Naive B cell (primary cell): ENCODE measurements at regions not wholly inside any gene's neighbourhood (a gene's known extent, or its start where the extent isn't known, plus 50 kb on each side); places are given as distances from the start of the nearest gene placed in this dataset.

Source experiments
- ATAC-seq, 2 donors: fragments of 150-1000 bp; cut with Tn5 transposase; 2 replicates each; pipeline ENCODE4 v1.10.0; 2021; ENCODE audit warnings: low read depth in 2 of 2, mild to moderate bottlenecking in 2 of 2, moderate library complexity in 2 of 2
- DNase-seq: peaks from one replicate; pipeline ENCODE4 v3.0.0; 2022
- H3K27ac Mint-ChIP-seq, 6 donors: one replicate each; pipeline ENCODE4 v1.8.0; 2020 to 2022; ENCODE audit warnings: mild to moderate bottlenecking in 6 of 6, mixed read lengths in 6 of 6, moderate library complexity in 5 of 6, inconsistent platforms in 2 of 6
- H3K27me3 Mint-ChIP-seq, 3 donors: one replicate each; pipeline ENCODE4 v1.8.0; 2021 to 2022; ENCODE audit warnings: mixed read lengths in 3 of 3, mild to moderate bottlenecking in 1 of 3
- H3K36me3 Mint-ChIP-seq, 2 donors: one replicate each; pipeline ENCODE4 v1.8.0; 2020 to 2022; ENCODE audit warnings: mixed read lengths in 2 of 2, inconsistent platforms in 1 of 2, mild to moderate bottlenecking in 1 of 2
- H3K4me1 Mint-ChIP-seq, 3 donors: one replicate each; pipeline ENCODE4 v1.8.0; 2020 to 2022; ENCODE audit warnings: mixed read lengths in 3 of 3, inconsistent platforms in 1 of 3, mild to moderate bottlenecking in 1 of 3, moderate library complexity in 1 of 3
- H3K4me3 Mint-ChIP-seq, 8 donors: one replicate each; pipeline ENCODE4 v1.8.0; 2020 to 2022; ENCODE audit warnings: mild to moderate bottlenecking in 8 of 8, mixed read lengths in 8 of 8, moderate library complexity in 8 of 8, inconsistent platforms in 2 of 8
- H3K9me3 Mint-ChIP-seq, 7 donors: one replicate each; pipeline ENCODE4 v1.8.0; 2020 to 2022; ENCODE audit warnings: mixed read lengths in 7 of 7, mild to moderate bottlenecking in 5 of 7, inconsistent platforms in 2 of 7, moderate library complexity in 1 of 7

DNA sequence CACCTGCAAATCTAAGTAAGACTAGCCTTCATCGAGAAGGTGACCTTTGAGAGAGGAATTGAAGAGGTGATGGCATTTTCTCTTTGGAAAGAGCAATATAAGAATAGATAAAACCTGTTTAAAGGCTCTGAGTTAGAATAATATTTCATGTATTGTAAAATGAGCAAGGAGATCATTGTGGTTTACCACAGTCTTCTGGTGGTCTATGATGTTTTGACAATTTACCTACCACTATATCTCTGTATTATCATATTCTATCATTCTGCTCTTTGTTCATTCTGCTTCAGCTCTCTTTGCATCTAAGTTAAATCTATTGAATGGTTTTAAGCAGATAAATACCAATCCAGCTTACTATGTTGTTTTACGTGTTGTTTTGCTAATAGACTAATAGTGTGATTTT is 982.3 kb downstream of the SI start:
- Mint-ChIP-seq H3K27me3 (no peaks in the 10 kb centered on the region), H3K36me3 (no peaks in the 10 kb centered on the region), H3K4me1 (no peaks in the 10 kb centered on the region), H3K4me3 (no peak overlapping the region), H3K27ac (no peak overlapping the region), H3K9me3 (peaks cover 0 to 10% (median 2%) of the 10 kb centered on the region in 7 donors)
- DNase-seq (no peak), ATAC-seq (no peak)

DNA sequence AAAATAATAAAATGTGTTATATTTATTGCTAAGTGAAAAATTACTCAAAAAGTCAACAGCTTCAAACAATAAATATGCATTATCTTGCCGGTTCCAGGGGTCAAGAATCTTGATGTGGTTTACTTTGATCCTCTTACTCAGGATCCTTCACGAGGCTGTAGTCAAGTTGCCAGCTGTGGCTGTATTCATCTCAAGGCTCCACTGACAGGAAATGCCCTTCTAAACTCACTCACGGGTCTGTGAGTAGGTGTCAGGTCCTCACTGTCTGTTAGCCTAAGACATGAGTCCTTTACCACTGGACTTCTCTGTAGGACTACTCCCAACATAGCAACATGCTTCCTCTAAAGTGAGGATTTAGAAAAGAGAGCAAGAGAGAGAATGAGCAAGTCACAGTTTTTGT is 983.0 kb downstream of the SI start:
- H3K36me3 Mint-ChIP-seq = no peaks in the 10 kb centered on the region
- H3K4me3 Mint-ChIP-seq = no peak overlapping the region
- no peaks in the 10 kb centered on the region for H3K27me3 Mint-ChIP-seq
- no peak overlapping the region for H3K27ac Mint-ChIP-seq
- peaks cover 0 to 13% (median 4%) of the 10 kb centered on the region in 7 donors for H3K9me3 Mint-ChIP-seq
- no peaks in the 10 kb centered on the region for H3K4me1 Mint-ChIP-seq
- ATAC-seq (no peak), DNase-seq (no peak)

DNA sequence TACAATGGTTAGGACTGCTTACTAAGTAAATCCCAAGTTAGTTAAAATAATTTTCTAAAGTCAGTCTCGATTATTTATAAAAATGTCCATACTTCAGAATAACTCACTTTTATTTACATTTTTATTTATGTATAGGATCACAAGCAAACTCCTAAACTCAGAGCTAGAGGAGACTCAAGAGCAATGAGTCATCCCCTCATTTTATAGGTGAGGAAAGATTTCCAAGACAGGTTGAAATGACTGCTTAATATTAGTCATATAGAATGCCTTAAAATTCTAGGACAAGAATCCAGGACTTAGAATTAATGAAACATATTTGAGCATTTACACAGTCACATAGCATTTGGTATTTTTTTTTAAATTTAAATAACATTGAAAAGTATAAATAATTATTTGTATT is 983.8 kb downstream of the SI start:
- DNase-seq = no peak
- ATAC-seq = no peak
- no peaks in the 10 kb centered on the region for H3K27me3 Mint-ChIP-seq
- no peak overlapping the region for H3K4me3 Mint-ChIP-seq
- H3K36me3 Mint-ChIP-seq = no peaks in the 10 kb centered on the region
- no peak overlapping the region for H3K27ac Mint-ChIP-seq
- H3K9me3 Mint-ChIP-seq = peaks cover 0 to 8% (median 4%) of the 10 kb centered on the region in 7 donors
- no peaks in the 10 kb centered on the region for H3K4me1 Mint-ChIP-seq

DNA sequence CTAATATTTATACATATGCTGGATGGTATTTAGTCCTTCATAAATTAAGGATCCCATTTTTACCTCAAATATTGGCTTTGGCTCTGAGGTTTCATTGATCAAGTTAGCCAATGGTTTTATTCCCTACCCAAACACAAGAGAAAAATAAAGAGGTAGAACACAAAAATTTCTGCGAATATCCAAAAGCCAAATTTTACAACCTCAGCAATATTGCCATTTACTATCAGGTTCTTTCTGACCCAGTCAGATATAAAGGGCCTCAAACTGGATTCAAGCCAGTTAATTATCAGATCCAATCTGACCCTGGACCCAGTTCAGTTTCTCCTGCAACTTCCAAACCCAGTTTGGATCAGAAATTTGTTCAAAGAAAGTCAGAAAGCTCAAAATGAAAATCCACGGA is 998.1 kb downstream of the SI start:
- H3K9me3 Mint-ChIP-seq = peaks cover 3 to 11% (median 6%) of the 10 kb centered on the region in 7 donors
- no peaks in the 10 kb centered on the region for H3K4me1 Mint-ChIP-seq
- H3K27ac Mint-ChIP-seq = no peak overlapping the region
- DNase-seq = no peak
- no peaks in the 10 kb centered on the region for H3K27me3 Mint-ChIP-seq
- no peaks in the 10 kb centered on the region for H3K36me3 Mint-ChIP-seq
- no peak for ATAC-seq
- no peak overlapping the region for H3K4me3 Mint-ChIP-seq

DNA sequence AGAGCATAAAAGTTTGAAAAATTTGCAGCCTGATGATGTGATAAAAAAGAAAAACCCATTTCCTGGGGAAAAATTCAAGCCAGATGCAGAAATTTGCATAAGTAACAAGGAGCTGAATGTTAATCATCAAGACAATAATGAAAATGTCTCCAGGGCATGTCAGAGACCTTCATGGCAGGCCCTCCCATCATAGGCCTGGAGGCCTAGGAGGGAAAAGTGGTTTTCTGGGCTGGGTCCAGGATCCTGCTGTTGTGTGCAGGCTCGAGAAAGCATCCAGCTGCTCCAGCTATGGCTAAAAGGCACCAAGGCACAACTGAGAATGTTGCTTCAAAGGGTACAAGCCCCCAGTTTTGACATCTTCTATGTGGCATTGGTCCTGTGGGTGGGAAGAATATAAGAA is 1014.0 kb downstream of the SI start:
- Mint-ChIP-seq H3K9me3 (peaks cover 0 to 11% (median 2%) of the 10 kb centered on the region in 7 donors), H3K4me1 (no peaks in the 10 kb centered on the region), H3K27ac (no peak overlapping the region), H3K27me3 (no peaks in the 10 kb centered on the region), H3K4me3 (no peak overlapping the region), H3K36me3 (no peaks in the 10 kb centered on the region)
- ATAC-seq (no peak), DNase-seq (no peak)

DNA sequence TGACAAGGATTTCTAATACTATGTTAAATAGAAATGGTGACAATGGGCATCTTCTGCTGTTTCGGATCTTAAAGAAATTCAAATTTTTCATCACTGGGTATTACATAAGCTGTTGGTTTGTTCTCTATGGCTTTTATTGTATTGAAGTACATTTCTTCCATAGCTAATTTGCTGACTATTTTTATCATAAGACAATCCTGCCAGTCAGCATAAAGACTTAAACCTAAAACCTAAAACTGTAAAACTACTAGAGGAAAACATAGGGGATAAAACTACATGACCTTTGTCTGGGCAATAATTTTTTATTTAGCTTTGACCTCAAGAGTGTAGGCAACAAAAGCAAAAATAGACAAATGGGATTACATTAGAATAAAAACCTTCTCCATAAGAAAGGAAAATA is 1017.4 kb downstream of the SI start:
- Mint-ChIP-seq H3K9me3 (peaks cover 0 to 12% (median 2%) of the 10 kb centered on the region in 7 donors), H3K27me3 (no peaks in the 10 kb centered on the region), H3K4me3 (no peak overlapping the region), H3K27ac (no peak overlapping the region), H3K4me1 (no peaks in the 10 kb centered on the region), H3K36me3 (no peaks in the 10 kb centered on the region)
- DNase-seq (no peak), ATAC-seq (no peak)

DNA sequence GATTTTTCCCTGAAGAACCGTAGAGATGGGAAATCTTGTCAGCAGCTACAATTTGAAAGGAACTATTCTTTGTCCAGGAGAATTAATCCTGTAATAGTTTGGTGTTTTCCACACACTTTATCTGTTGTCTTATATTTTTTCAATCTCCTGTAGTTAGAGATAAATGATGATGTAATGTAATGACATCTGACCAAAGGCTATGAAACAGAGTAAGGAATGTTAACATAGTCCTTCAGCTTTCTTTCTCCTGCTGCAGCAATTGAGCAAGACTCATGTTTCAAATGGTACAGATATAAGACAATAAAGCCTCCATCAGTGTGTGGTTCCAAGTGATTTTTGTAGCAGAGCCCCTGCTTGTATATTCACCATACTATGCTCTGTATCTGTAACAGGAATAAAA is 1028.4 kb downstream of the SI start:
- DNase-seq = no peak
- Mint-ChIP-seq H3K36me3 (no peaks in the 10 kb centered on the region), H3K9me3 (peaks cover 0 to 6% (median 3%) of the 10 kb centered on the region in 7 donors), H3K27ac (no peak overlapping the region), H3K4me3 (no peak overlapping the region), H3K27me3 (no peaks in the 10 kb centered on the region), H3K4me1 (no peaks in the 10 kb centered on the region)
- ATAC-seq = no peak

DNA sequence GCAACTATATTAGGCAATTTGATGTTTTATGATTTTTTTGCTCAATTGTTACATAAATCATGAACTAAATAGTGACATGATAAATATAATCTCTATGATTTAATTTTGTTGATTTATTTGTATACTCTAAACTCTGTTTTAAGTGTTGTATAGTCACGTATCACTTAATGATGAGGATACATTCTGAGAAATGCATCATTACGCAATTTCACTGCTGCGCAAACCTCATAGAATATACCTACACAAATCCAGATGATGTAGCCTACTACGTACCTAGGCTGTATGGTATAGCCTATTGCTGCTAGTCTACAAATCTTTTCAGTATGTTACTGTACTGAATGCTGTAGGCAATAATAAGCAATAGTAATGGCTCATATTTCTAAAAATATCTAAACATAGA is 1029.8 kb downstream of the SI start:
- H3K27me3 Mint-ChIP-seq = no peaks in the 10 kb centered on the region
- H3K4me1 Mint-ChIP-seq = no peaks in the 10 kb centered on the region
- DNase-seq (no peak), ATAC-seq (no peak)
- H3K36me3 Mint-ChIP-seq = no peaks in the 10 kb centered on the region
- peaks cover 0 to 6% (median 2%) of the 10 kb centered on the region in 7 donors for H3K9me3 Mint-ChIP-seq
- H3K27ac Mint-ChIP-seq = no peak overlapping the region
- H3K4me3 Mint-ChIP-seq = no peak overlapping the region

DNA sequence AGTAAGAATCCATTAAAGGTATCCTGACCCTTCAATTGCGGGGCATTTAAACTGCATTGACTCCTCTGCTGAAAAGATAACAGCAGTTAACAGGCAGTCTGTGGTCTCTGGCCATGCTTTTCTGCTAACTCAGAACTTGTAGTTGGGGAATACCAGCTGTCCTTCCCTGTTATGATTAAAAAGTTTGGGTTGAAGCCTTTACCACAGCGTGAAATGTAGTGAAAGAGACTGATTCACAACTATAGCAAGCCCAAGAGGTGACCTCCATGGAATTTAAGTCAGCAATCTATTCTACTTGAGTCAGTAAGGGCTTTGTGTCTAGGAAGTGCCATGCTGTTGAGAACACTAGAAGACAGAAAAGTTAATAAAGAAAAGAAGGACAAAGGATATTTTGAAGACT is 1037.3 kb downstream of the SI start:
- H3K27me3 Mint-ChIP-seq = no peaks in the 10 kb centered on the region
- no peaks in the 10 kb centered on the region for H3K4me1 Mint-ChIP-seq
- no peaks in the 10 kb centered on the region for H3K36me3 Mint-ChIP-seq
- H3K9me3 Mint-ChIP-seq = peaks cover 0 to 5% (median 2%) of the 10 kb centered on the region in 7 donors
- DNase-seq = no peak
- no peak overlapping the region for H3K27ac Mint-ChIP-seq
- no peak overlapping the region for H3K4me3 Mint-ChIP-seq
- ATAC-seq = no peak

DNA sequence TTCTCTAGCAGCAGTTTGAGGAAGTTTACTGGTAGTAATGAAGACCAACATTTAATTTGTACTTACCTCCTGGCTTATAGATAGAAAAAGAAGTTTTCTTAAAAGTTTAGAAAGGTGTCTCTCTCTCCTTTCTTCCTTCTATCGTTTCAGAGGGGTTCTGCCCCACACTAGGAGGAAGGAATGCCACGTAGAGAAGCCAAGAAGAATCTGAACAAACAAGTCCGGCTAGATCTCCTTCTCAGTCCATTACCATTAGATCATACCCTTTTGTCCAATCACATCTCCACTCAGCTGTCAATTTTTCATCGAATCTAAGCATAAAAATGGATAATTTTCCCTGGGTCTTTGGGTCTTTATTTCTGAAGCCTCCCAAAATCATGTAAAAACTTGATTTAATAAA is 1048.1 kb downstream of the SI start:
- Mint-ChIP-seq H3K36me3 (no peaks in the 10 kb centered on the region), H3K27me3 (no peaks in the 10 kb centered on the region)
- ATAC-seq = no peak

DNA sequence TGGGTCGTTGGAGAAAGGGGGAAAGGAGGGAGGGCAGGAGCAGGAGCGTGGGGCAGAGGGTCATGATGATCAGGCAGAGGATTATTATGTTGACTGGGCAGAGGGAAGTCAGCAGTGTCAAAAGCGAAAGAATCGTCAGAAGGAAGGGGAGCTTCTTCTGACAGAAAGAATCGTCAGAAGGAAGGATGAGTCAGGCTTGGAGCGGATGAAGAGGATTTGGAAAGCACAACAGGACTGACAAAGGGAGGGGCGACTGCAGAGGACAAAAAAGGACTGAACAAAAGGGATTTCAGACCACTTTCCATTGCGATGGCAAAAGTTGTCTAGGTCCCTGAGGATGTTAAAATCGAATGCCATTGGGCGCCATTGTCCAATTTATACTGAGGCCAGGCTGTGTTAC is 1053.5 kb downstream of the SI start:
- Mint-ChIP-seq H3K4me3 (no peak overlapping the region), H3K4me1 (no peaks in the 10 kb centered on the region), H3K27me3 (no peaks in the 10 kb centered on the region), H3K36me3 (peaks cover 0 to 8% of the 10 kb centered on the region in 2 donors), H3K9me3 (peaks cover 0 to 12% (median 6%) of the 10 kb centered on the region in 7 donors), H3K27ac (no peak overlapping the region)
- ATAC-seq (no peak), DNase-seq (no peak)

More for the DNA sequence above, 1048.1 kb downstream of the SI start:
- Mint-ChIP-seq H3K9me3 (peaks cover 0 to 5% (median 3%) of the 10 kb centered on the region in 7 donors), H3K4me3 (no peak overlapping the region), H3K4me1 (no peaks in the 10 kb centered on the region), H3K27ac (no peak overlapping the region)
- DNase-seq = no peak

DNA sequence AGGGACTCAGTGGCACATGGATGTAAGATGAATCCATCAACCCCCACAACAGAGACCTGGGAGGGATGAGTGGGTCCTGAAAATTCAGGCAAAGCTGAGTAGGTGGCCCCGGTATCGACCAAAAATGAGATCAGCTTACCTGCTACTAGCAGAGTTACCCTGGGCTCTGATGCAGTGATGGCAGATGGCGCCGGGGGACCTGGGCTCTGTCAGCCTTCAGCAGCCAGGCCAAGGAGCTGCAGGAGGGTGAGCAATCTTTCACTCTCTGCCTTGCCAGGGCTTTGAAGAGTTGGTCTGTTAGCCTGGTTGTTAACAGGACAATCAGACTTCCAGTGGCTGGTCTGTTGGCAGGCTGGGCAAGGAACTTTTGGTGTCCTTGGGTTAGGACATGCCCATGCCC is 1054.8 kb downstream of the SI start:
- H3K27ac Mint-ChIP-seq = no peak overlapping the region

DNA sequence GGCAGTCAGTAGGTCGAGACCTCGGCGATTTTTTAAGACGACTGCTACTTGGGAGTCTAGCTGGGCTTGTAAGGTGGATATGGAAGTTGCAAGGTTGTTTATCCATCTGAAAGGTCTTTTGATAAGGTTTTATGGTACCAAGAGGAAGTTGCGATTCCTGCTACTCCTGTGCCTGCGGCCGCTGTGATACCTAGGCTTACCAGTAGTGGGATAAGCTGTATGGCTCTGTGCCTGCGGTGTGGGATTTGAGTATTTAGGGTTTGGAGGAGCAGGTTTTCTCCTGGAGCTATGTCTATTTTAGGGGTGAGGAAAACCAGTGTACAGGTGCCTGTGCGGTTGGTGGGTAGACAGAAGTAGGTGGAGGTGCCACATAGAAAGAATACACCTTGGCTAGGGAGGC is 1059.8 kb downstream of the SI start:
- DNase-seq = no peak
- no peak overlapping the region for H3K4me3 Mint-ChIP-seq
- H3K36me3 Mint-ChIP-seq = no peaks in the 10 kb centered on the region
- ATAC-seq = no peak
- no peaks in the 10 kb centered on the region for H3K27me3 Mint-ChIP-seq
- no peak overlapping the region for H3K27ac Mint-ChIP-seq
- H3K4me1 Mint-ChIP-seq = no peaks in the 10 kb centered on the region
- H3K9me3 Mint-ChIP-seq = peaks cover 0 to 4% (median 0%) of the 10 kb centered on the region in 7 donors

More for the DNA sequence above, 1054.8 kb downstream of the SI start:
- H3K4me1 Mint-ChIP-seq = no peaks in the 10 kb centered on the region
- H3K36me3 Mint-ChIP-seq = peaks cover 0 to 8% of the 10 kb centered on the region in 2 donors
- no peaks in the 10 kb centered on the region for H3K27me3 Mint-ChIP-seq
- DNase-seq = no peak
- peaks cover 0 to 12% (median 6%) of the 10 kb centered on the region in 7 donors for H3K9me3 Mint-ChIP-seq
- ATAC-seq = no peak
- H3K4me3 Mint-ChIP-seq = no peak overlapping the region

DNA sequence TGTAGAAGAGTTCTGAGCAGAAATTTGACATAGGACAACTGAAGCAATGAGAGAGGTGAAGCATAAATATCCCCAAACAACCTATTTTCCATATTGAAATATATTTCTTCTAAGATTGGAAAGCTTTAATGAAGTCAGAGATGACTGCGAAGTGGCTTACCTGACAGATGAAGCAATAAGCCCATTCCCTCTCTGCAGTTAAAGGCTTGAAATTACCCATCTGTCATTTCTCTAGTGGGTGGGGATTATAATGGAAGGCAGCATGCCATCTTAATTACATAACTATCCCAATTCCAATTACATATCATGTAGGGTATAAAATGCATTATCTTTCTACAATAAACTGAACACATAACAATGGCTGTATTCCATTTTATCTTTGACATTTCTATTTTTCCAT is 1070.5 kb downstream of the SI start:
- H3K4me3 Mint-ChIP-seq = no peak overlapping the region
- peaks cover 0 to 9% (median 3%) of the 10 kb centered on the region in 7 donors for H3K9me3 Mint-ChIP-seq
- H3K36me3 Mint-ChIP-seq = no peaks in the 10 kb centered on the region
- no peaks in the 10 kb centered on the region for H3K27me3 Mint-ChIP-seq
- no peak for ATAC-seq
- no peaks in the 10 kb centered on the region for H3K4me1 Mint-ChIP-seq
- no peak overlapping the region for H3K27ac Mint-ChIP-seq
- DNase-seq = no peak

DNA sequence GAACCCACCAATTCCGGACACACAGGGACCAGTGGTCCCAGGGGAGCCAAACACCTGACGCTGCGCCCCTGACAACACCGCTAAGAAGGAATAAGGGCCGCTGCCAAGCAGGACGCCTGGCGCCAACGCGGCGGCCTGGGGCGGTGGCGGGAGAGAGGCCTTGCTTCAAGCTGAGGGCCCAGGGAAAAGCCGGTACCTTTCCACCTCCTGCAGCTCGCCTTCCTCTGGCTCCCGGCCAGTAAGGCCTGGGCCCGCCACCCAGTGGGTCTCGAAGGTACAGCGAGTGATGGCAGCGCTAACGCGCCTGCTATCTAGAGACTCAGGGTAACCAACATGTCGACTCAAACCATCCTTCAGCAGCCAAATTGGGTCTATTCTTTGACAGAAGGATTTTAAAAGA is 1074.1 kb downstream of the SI start:
- H3K36me3 Mint-ChIP-seq = no peaks in the 10 kb centered on the region
- H3K9me3 Mint-ChIP-seq = peaks cover 0 to 11% (median 4%) of the 10 kb centered on the region in 7 donors
- H3K4me1 Mint-ChIP-seq = no peaks in the 10 kb centered on the region
- no peak overlapping the region for H3K4me3 Mint-ChIP-seq
- ATAC-seq = no peak
- no peaks in the 10 kb centered on the region for H3K27me3 Mint-ChIP-seq
- no peak for DNase-seq
- no peak overlapping the region for H3K27ac Mint-ChIP-seq
